Testis (tissue), 2 donors: ENCODE measurements at regions not wholly inside any gene's neighbourhood (a gene's known extent, or its start where the extent isn't known, plus 50 kb on each side); places are given as distances from the start of the nearest gene placed in this dataset.

Experiments used
- POLR2A ChIP-seq: fragments of 450-650 bp; IDR thresholded peaks from one replicate; pipeline ENCODE4 v1.6.1; 2017; ENCODE audit warnings: antibody characterized with exemption, mild to moderate bottlenecking, moderate library complexity
- TF ChIP-seq, protein P1 (sequence below), 3 experiments: fragments of 450-650 bp in 2 of 3; fragments of 200-600 bp in 1 of 3; sonication (generic) in 1 of 3; IDR thresholded peaks; one replicate each; pipeline ENCODE4 v1.5.1; 2016 to 2019; ENCODE audit warnings: antibody characterized with exemption in 3 of 3, mild to moderate bottlenecking in 2 of 3, moderate library complexity in 1 of 3

DNA sequence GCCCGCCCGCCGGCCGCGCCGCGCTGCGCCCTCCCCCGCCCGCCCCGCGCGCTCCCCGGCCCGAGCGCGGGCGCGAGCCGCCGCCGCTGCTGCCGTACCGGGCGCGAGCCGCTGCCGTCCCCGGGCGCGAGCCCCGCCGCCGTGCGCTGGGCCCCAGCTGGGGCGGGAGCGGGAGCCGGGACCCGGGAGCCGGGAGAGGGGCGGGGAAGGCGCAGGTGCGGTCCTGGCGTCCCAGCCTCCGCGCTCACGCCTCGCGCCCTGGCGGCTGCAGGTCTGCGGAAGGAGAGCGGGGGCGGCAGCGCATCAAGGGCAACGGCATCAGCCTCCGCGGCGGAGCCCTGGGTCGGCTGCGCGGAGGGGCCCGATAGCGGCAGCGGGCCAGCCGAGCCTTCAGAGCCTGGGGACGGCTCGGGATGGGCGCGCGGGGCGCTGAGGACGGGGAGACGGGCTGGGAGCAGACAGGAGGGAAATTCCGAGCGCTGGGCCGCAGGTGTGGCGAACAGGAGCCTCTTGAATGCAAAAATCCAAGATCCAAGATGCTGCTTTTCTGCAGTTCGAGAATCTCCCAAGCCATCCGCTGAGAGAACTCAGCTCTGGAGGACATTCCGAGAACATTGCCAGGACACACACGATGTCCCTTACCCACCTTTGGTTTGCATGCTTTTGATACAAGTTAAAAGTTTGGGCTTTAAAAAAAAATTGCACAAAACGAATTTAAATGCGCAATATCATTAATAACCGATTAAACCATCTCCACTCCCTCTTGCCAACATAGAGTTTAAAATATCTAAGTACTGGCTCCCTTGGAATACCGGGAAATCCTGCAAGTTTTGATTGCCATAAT is 251.1 kb downstream of the TJP1 start:
- TF ChIP-seq, protein P1, sequence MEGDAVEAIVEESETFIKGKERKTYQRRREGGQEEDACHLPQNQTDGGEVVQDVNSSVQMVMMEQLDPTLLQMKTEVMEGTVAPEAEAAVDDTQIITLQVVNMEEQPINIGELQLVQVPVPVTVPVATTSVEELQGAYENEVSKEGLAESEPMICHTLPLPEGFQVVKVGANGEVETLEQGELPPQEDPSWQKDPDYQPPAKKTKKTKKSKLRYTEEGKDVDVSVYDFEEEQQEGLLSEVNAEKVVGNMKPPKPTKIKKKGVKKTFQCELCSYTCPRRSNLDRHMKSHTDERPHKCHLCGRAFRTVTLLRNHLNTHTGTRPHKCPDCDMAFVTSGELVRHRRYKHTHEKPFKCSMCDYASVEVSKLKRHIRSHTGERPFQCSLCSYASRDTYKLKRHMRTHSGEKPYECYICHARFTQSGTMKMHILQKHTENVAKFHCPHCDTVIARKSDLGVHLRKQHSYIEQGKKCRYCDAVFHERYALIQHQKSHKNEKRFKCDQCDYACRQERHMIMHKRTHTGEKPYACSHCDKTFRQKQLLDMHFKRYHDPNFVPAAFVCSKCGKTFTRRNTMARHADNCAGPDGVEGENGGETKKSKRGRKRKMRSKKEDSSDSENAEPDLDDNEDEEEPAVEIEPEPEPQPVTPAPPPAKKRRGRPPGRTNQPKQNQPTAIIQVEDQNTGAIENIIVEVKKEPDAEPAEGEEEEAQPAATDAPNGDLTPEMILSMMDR (IDR thresholded peaks at IDR 0.05): no peak
- TF ChIP-seq POLR2A: no peak
